GM19025 (cell line): ENCODE measurements at regions not wholly inside any gene's neighbourhood (a gene's known extent, or its start where the extent isn't known, plus 50 kb on each side); places are given as distances from the start of the nearest gene placed in this dataset.

Experiments used
- ATAC-seq: cut with Tn5 transposase; IDR thresholded peaks from one replicate; pipeline ENCODE4 v1.9.1; 2021; ENCODE audit warnings: mild to moderate bottlenecking, low read depth, moderate library complexity; ENCODE audit not compliant: unreplicated experiment

GRCh38 chr6:25035512-25036435 is 100.0 kb upstream of the RIPOR2 start:
- ATAC-seq, result no peak

- no peak for ATAC-seq
Observed at GRCh38 chr6:25036461-25036860, 100.7 kb upstream of the RIPOR2 start.

DNA sequence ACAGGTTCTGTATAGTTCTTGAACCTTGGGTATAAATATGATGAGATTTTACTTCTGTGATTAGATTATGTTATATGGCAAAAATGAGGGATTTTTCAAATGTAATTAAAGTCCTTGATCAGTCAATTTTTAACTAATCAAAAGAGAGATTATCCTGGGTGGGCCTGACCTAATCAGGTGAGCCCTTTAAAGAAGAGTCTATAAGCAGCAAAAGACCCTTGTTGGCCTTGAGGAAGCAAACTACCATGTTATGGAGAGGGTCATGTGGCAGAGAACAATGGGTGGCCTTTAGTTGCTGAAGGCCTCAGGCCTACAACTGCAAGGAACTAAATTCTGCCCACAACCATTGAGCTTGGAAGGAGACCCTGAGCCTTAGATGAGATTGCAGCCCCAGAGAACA is 102.5 kb upstream of the RIPOR2 start:
- ATAC-seq, result no peak

GRCh38 chr6:25038999-25039398 is 103.2 kb upstream of the RIPOR2 start:
- no peak for ATAC-seq

DNA sequence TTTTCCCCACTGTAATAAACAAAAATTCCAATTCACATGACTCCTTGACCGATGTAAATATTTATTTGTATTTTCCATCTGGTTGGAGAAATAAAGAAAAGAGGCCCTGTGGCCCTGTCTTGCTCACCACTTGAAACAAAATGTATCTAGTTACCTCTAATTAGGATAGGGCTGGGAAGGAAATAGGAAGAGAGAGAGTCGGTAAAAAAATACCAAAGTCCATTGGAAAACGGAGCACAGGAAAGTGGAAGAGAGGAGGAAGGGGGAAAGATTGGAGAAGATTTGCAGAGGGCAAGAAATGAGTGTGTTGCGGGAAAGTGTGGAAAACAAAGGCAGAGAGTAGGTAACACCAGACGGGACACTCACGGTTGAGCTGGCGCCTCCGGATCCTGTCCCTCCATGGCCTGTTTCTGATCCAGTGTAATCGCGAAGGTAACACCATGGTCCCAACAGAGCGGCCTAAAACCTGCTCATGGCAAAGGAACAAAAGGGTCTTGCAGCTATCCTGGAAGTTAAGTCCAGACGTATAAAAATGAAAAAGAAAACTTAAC is 105.8 kb upstream of the RIPOR2 start:
- no peak for ATAC-seq

DNA sequence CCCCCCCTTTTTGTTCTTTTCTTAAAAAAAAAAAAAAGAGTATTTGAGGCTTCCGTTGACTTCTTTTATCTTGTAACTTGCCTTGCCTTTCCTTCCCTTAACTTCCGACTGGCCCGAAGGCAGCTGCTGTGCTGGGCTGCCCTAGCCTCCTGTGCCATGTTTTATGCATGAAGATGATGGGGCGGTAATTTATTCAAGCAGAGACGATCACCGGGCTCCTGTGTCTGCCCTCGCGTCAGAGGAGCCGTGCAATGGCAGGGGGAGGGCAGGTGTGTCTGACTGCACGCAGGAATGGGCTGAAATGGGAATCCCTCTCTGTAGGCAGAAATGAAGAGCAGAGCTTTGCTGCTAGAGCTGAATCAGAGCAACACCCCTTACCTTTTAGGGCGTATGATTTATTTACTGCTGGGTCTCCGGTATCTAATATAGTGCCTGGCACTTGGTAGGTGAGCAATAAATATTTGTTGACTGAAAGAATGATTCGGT is 106.3 kb upstream of the RIPOR2 start:
- ATAC-seq, result peak; percentile 64

GRCh38 chr6:25042536-25042935 is 106.8 kb upstream of the RIPOR2 start:
- no peak for ATAC-seq

- ATAC-seq, result no peak
Observed at GRCh38 chr6:25042984-25043725, 107.4 kb upstream of the RIPOR2 start.

DNA sequence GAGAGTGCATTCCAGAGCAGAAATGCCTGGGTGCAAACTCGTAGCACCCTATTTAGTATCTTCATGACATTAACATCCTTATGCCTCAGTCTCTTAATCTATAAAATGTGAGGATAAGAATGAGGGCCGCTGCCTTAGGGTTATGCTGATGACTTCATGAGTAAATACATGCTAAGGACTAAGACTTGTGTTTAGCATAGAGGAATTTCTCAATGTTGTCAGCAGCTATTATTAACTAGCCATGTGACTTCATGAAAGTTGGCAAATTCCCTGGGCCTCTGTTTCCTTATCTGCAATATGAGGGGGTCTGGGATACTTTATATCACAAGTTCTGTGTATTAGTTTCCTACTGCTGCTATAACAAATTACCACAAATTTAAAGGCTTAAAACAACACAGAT is 108.1 kb upstream of the RIPOR2 start:
- ATAC-seq, result no peak

DNA sequence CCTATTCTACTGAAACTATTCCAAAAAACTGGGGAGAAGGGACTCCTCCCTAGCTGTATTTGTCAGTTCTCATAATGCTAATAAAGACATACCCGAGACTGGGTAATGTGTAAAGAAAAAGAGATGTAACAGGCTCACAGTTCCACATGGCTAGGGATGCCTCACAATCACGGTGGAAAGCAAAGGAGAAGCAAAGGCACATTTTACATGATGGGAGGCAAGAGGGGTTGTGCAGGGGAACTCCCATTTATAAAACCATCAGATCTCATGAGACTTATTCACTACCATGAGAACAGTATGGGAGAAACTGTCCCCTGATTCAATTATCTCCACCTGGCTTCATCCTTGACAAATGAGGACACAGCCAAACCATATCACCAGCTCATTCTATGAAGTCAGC is 111.2 kb upstream of the RIPOR2 start:
- no peak for ATAC-seq

GRCh38 chr6:25050356-25050755 is 114.6 kb upstream of the RIPOR2 start:
- ATAC-seq, result no peak

DNA sequence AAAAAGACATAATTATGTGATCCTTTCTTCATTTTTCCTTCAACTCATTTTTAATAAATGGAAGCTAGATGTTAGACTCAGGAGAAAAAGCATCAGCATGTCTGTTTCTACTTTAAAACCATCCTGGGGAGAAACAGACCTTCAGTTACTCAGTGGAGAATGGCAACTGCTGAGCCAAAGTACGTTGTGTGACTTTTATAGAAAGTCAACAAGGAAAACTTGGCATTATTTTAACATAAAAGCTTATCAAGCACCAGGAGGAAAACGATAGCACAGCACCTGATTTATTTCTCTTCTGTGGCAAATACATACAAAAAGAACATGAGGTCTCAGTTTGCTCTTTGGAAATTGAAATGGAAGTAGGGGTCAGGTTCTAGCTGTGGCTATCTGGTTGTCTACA is 115.3 kb upstream of the RIPOR2 start:
- no peak for ATAC-seq

DNA sequence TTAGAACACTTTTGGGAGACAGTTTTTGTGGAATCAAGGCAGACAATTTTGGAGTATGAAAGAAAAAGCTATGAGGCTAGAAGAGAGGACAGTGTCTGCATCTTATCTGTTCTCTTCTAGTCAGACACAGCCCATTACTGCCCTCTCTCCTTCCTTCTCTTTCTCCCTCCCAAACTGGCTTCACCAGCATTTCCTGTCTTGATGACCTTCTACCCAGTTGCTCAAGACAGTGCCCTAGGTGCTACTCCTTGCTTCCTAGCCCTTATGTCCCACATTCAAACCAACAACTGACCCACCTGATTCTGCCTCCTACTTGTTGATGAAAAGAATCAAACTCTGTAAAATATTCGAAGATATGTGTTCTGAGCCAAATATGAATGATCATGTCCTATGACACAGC is 116.4 kb upstream of the RIPOR2 start:
- no peak for ATAC-seq

GRCh38 chr6:25053875-25054371 is 118.2 kb upstream of the RIPOR2 start:
- ATAC-seq, result peak; percentile 91

- ATAC-seq, result no peak
Observed at GRCh38 chr6:25054469-25054868, 118.7 kb upstream of the RIPOR2 start.

GRCh38 chr6:25056130-25056529 is 120.4 kb upstream of the RIPOR2 start:
- no peak for ATAC-seq

- ATAC-seq, result no peak
Observed at GRCh38 chr6:25057111-25057905, 121.5 kb upstream of the RIPOR2 start.

DNA sequence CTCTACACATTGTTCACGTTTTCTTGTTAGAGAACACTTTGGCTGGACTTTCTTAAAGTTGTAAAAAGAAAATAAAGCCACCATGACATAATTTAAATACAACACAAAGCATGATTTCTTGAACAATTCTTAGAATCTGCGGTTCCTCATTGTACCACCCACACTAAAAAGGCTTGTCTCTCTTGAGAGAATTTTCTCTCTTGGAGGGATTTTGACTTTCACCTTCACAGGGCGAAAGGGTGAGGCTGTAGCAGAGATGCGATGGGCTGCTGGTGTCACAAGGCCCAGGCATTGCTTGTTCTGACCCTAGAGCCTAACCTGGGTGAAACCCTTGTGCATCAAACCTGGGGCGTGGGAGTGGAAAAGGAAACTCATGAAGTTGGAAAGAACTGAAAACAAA is 122.7 kb upstream of the RIPOR2 start:
- no peak for ATAC-seq

- ATAC-seq, result no peak
Observed at GRCh38 chr6:25058941-25059340, 123.2 kb upstream of the RIPOR2 start.

GRCh38 chr6:25060522-25060921 is 124.8 kb upstream of the RIPOR2 start:
- ATAC-seq, result no peak
